ENCODE measurements at regions not wholly inside any gene's neighbourhood (a gene's known extent, or its start where the extent isn't known, plus 50 kb on each side); places are given as distances from the start of the nearest gene placed in this dataset.

DNA sequence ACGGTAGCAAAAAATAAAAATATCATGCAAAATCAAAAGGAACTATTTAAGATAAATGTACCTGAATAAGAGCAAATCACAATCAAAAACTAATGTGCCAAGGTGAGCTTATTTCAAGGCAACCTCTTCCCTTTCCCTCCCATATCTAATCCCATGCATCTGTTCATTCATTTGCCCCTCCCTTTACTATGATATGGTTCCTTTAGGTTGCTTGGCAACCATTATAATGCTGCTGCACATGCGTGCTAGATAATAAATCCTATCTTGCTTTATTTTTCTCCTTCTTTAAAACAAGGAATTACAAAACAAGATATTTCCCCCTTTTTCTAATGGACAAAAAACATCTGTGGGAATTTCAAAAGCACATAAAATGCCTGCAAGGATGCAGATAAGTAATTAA, 318.2 kb upstream of the POU3F2 start:
- no peak for DNase-seq

GRCh38 chr6:98516866-98517265, 317.5 kb upstream of the POU3F2 start:
- no peaks in the 10 kb centered on the region for H3K9me3 ChIP-seq (replicated peaks; ENCODE audit: insufficient read depth, low read length)

More for the DNA sequence above, 318.2 kb upstream of the POU3F2 start:
- H2AFZ ChIP-seq (ENCODE audit: low read length), result no peak overlapping the region
- no peak overlapping the region for H3K9ac ChIP-seq (ENCODE audit: low read length)
- H3F3A ChIP-seq (ENCODE audit: insufficient read depth, low read length), result no peaks in the 10 kb centered on the region
- no peaks in the 10 kb centered on the region for H3K79me2 ChIP-seq (ENCODE audit: low read length)
- no peak for TF ChIP-seq CTCF (IDR thresholded peaks at IDR 0.05; ENCODE audit: low read length)
- TF ChIP-seq EZH2phosphoT487 (IDR thresholded peaks at IDR 0.05; ENCODE audit: low read length), result no peak
- TF ChIP-seq EZH2 (optimal IDR thresholded peaks at IDR 0.05; ENCODE audit: low read depth, low read length), result no peak
- no peaks in the 10 kb centered on the region for H3K9me3 ChIP-seq (replicated peaks; ENCODE audit: insufficient read depth, low read length)
- no peaks in the 10 kb centered on the region for H3K36me3 ChIP-seq (replicated peaks; ENCODE audit: insufficient read depth, low read length)
- no peak overlapping the region for H3K4me2 ChIP-seq (ENCODE audit: low read depth, low read length)
- H3K27me3 ChIP-seq (replicated peaks; ENCODE audit: insufficient read depth, low read length), result no peaks in the 10 kb centered on the region
- no peak overlapping the region for H3K4me3 ChIP-seq (ENCODE audit: low read length)
- H3K9me2 ChIP-seq (replicated peaks; ENCODE audit: insufficient read depth, low read length), result no peaks in the 10 kb centered on the region
- peaks cover 7% of the 10 kb centered on the region for H3K4me1 ChIP-seq (ENCODE audit: low read length)
- no peak overlapping the region for H3K27ac ChIP-seq (ENCODE audit: low read length)
- no peaks in the 10 kb centered on the region for H4K20me1 ChIP-seq (ENCODE audit: insufficient read depth, low read length)

GRCh38 chr6:98525860-98526259, 308.5 kb upstream of the POU3F2 start:
- H3K4me3 ChIP-seq (ENCODE audit: low read length), result no peak overlapping the region
- H3K9ac ChIP-seq (ENCODE audit: low read length), result no peak overlapping the region
- no peak overlapping the region for H3K27ac ChIP-seq (ENCODE audit: low read length)
- peaks cover 6% of the 10 kb centered on the region for H3K4me1 ChIP-seq (ENCODE audit: low read length)
- no peaks in the 10 kb centered on the region for H4K20me1 ChIP-seq (ENCODE audit: insufficient read depth, low read length)
- H3K79me2 ChIP-seq (ENCODE audit: low read length), result no peaks in the 10 kb centered on the region
- H3K27me3 ChIP-seq (replicated peaks; ENCODE audit: insufficient read depth, low read length), result no peaks in the 10 kb centered on the region
- H3K36me3 ChIP-seq (replicated peaks; ENCODE audit: insufficient read depth, low read length), result no peaks in the 10 kb centered on the region
- no peaks in the 10 kb centered on the region for H3F3A ChIP-seq (ENCODE audit: insufficient read depth, low read length)
- no peak overlapping the region for H3K4me2 ChIP-seq (ENCODE audit: low read depth, low read length)
- TF ChIP-seq CTCF (IDR thresholded peaks at IDR 0.05; ENCODE audit: low read length) (no peak), EZH2 (optimal IDR thresholded peaks at IDR 0.05; ENCODE audit: low read depth, low read length) (no peak)
- H3K9me2 ChIP-seq (replicated peaks; ENCODE audit: insufficient read depth, low read length), result no peaks in the 10 kb centered on the region
- DNase-seq, result no peak
- no peak overlapping the region for H2AFZ ChIP-seq (ENCODE audit: low read length)
- H3K9me3 ChIP-seq (replicated peaks; ENCODE audit: insufficient read depth, low read length), result no peaks in the 10 kb centered on the region

More at GRCh38 chr6:98516866-98517265, 317.5 kb upstream of the POU3F2 start:
- Histone ChIP-seq H3K4me1 (ENCODE audit: low read length) (peaks cover 7% of the 10 kb centered on the region), H3F3A (ENCODE audit: insufficient read depth, low read length) (no peaks in the 10 kb centered on the region), H4K20me1 (ENCODE audit: insufficient read depth, low read length) (no peaks in the 10 kb centered on the region), H3K4me3 (ENCODE audit: low read length) (no peak overlapping the region), H3K9me2 (replicated peaks; ENCODE audit: insufficient read depth, low read length) (no peaks in the 10 kb centered on the region), H3K27me3 (replicated peaks; ENCODE audit: insufficient read depth, low read length) (no peaks in the 10 kb centered on the region), H3K36me3 (replicated peaks; ENCODE audit: insufficient read depth, low read length) (no peaks in the 10 kb centered on the region), H2AFZ (ENCODE audit: low read length) (no peak overlapping the region), H3K27ac (ENCODE audit: low read length) (no peak overlapping the region), H3K9ac (ENCODE audit: low read length) (no peak overlapping the region), H3K79me2 (ENCODE audit: low read length) (no peaks in the 10 kb centered on the region), H3K4me2 (ENCODE audit: low read depth, low read length) (no peak overlapping the region)
- TF ChIP-seq EZH2phosphoT487 (IDR thresholded peaks at IDR 0.05; ENCODE audit: low read length) (no peak), CTCF (IDR thresholded peaks at IDR 0.05; ENCODE audit: low read length) (no peak), EZH2 (optimal IDR thresholded peaks at IDR 0.05; ENCODE audit: low read depth, low read length) (no peak)
- no peak for DNase-seq

All from MM.1S (cell line).